ENCODE measurements at regions not wholly inside any gene's neighbourhood (a gene's known extent, or its start where the extent isn't known, plus 50 kb on each side); places are given as distances from the start of the nearest gene placed in this dataset.

GRCh38 chr5:178781936-178782335 lies 51.5 kb upstream of the ZNF354A start:
- H3K4me3 ChIP-seq (ENCODE audit: low read depth, low read length): no peak overlapping the region
- TF ChIP-seq MAX (IDR thresholded peaks at IDR 0.05; ENCODE audit: low read depth, low read length) (no peak), MYC (IDR thresholded peaks at IDR 0.05; ENCODE audit: low read depth, low read length) (no peak), CTCF (IDR thresholded peaks at IDR 0.05; ENCODE audit: low read depth, low read length) (no peak), POLR2A (IDR thresholded peaks at IDR 0.05; ENCODE audit: extremely low read depth, insufficient read length) (no peak)
- no peak for DNase-seq (ENCODE audit: low read depth)

- DNase-seq (ENCODE audit: low read depth): no peak
- H3K4me3 ChIP-seq (ENCODE audit: low read depth, low read length): no peak overlapping the region
- TF ChIP-seq CTCF (IDR thresholded peaks at IDR 0.05; ENCODE audit: low read depth, low read length) (no peak), MYC (IDR thresholded peaks at IDR 0.05; ENCODE audit: low read depth, low read length) (no peak), POLR2A (IDR thresholded peaks at IDR 0.05; ENCODE audit: extremely low read depth, insufficient read length) (no peak), MAX (IDR thresholded peaks at IDR 0.05; ENCODE audit: low read depth, low read length) (no peak)
Observed at GRCh38 chr5:178780581-178781498, 50.4 kb upstream of the ZNF354A start.
